ENCODE measurements at regions not wholly inside any gene's neighbourhood (a gene's known extent, or its start where the extent isn't known, plus 50 kb on each side); places are given as distances from the start of the nearest gene placed in this dataset.
A peak's percentile ranks its signal among the peaks of the same experiment; 100 is the strongest.

DNA sequence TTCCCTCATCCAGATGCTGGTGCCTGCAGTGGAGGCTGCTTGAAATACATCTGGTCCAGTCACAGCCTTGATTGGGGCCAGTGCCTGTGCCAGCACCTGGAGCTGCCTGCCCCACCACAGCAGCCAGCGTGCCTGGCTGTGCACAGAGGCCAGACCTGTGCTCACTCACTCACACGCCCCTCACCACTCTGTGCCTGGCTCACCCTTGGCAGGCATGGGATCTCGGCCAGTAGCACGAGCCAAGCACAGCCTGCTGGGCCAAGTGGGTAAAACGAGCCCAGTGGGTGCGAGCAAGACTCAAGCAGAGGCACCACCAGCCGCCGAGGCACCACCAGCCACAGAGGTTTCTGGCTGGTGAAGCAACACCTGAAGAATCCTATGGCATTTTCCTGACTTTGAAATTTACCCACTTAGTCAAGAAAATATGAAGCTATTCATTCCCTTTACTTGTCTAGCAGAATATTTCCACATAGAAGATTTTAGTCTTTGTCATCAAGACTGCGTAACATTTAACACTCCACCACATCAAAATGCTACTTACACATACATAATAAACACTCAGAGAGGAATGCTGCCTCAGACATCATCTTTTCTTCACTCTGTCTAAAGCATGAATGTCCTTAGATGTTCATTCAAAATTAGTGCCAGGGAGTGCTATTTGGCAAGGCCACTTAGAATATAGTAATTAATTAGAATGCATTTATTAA is 424.3 kb upstream of the FAT3 start:
- DNase-seq = no peak

DNA sequence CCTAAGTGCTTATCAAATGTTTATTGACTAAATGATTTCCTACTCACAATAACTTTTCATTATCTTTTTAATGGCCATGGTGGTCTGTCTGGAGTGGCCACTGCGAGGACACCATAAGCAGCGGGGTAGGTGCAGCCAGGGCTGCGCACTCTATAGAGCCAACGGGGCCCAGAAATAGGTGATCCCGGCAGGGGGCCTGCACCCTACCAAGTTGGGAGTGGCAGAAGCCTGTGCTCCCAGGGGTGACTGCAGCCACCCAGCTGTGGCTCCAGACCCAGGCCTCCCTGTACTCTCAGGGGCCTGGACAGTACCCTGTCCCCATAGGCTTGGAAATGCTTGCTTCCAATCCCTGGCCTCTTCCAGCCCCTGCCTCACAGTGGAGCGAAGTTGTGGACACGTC is 426.4 kb upstream of the FAT3 start:
- no peak for DNase-seq

DNA sequence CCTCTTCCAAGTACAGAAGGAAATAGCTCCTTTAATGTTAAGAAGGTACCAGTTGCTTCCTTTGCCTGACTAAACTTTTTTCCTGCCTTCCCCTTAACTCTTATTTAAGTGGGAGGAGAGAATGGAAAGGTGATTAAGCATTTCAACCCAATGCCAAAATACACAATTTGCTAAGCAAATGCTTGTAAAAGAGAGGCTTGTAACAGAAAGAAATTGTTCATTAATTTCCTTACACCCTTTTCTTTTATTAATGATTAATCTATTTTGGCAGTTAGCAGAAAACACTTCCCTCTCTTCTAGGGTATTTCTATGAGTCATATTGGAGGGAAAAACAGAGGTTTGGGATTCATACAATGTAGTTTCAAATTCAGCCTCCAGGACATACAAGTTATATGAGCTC is 427.6 kb upstream of the FAT3 start:
- no peak for DNase-seq

DNA sequence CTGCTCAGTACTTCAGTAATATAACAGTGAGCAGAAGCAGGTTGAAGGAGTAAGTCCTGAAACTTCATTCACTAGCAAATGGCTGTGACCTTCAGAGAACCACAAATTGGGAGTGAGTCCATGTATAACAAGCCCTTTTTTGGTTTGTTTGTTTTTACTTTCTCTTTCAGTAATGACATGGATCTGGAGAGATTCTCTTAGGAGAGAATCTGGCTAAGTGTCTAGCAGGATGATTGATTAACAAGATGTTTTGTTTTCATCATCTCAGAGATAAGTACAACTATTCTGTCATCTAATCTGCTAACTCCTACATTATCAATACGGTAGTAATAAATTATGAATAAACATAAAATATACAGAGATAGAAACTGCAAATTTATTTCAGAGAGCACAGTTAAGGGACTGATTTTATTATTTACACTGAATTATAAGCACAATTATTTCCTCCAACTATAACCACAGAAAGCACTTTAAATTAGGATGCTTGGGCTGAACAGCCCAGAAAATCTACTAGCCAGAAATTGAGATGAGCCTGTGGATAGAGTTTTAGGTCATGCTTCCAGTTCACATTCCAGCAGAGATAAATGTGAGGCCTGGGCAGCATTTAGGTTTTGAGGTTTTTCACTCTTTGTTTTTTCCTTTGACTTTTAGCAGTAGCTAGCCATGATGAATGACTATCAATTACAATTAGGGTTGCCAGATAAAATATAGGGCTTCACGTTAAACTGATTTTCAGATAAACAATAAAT is 429.3 kb upstream of the FAT3 start:
- DNase-seq = no peak

DNA sequence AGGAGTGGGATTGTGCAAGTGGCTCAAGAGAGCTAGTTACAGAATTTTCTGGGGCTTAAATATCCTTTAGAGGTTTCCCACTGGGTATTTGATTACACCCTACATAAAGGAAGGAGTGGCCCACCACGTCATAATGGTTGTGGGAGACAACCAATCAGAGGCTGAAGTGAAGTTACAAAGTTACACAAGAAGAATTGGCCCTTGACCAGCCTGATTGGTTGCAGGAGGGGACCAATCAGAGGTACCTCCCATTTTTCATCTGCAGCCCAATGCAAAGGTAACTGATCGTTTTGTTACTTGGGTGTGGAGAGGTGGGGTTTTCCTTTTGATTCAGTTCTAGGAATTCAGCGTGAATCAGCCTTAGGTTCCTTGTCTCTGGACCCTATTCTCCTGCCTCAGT is 430.5 kb upstream of the FAT3 start:
- no peak for DNase-seq

DNA sequence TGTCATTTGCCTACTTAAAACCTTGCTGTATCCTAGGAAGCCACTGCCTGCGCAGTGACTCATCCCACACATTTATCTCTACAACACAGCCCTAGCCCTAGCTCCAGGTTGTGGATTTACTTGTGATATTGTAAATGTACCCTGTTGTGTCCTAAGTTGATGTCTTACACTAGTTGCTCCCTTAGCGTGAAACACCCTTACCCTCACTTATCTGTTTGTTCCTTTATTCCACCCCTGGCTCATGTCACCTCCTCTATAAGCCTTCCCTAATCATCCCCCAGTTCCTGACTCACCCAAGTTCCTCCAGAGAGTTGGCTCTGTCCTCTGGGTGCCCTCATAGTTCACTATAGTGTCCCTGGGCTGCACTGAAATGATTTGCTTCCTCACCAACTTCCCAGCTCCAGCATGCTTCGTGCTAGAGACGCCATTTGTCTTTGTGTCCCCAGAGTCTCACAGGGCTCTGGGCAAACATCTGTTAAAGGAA is 431.8 kb upstream of the FAT3 start:
- no peak for DNase-seq

DNA sequence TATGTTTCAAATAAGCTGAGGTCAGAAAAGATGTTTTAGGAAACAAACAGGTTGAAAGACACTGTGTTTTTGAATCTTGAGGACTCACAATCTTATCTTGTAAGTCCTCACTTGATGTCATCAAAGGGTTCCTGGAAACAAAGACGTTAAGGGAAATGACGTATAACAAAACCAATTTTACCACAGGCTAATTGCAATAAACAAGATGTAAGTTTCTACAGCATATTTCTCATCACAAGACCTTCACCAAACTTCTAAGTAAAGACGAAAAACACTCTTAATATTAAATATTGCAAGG is 433.5 kb upstream of the FAT3 start:
- no peak for DNase-seq

DNA sequence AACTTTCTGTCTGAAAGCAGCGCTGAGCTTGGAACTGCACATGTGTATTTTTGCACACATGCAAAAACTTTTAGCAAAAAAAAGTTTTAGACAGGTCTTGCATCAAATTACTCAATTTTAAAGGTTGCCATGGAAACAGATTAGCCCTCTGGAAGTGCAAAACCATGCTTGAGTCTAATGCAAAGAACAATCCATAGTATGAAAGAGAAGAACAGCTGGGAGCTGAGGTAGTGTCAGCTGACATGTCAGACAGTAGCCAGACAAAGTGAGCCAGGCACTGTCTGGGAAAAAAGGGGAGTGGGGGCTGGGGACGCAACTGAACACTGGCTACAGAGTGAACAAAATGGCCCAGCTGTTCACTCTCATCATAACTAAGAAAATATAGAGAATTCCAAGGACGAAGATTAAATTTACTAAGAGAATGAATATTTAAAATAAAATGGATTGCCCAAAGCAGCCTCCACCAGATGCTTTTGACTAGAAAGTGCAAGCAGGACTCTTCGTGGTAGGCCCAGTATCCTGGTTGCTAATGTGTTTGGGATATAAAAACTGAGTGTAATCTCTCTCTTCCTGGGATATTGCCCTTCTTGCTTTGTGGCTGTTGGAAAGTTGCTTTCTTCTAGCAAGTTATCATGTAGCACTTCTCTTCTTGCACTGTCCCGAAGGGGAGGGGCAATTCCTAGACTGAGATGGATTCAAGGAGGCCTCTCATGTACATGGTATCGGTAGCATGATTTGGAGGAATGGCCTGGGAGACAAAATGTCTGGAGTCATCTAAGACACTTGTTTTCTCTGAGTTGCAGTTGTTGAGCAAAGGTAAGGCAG is 434.1 kb upstream of the FAT3 start:
- DNase-seq = no peak

DNA sequence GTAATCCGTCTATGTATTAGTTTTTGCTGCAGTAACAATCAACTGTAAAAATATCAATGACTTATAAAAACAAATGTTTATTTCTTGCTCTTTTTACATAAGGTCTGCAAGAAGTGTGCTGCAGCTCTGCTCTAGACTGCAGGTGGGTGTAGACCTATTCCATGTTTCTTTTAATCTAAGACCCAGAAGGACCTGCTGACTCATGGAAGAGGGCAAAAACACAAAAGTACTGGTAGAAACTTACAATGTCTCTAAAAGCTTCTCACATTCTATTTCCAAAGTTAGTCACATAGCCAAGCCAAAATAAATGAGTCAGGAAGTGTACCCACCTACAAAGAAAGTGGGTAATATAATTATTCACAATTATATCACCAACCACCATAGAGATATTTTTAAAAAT is 435.9 kb upstream of the FAT3 start:
- no peak for DNase-seq

DNA sequence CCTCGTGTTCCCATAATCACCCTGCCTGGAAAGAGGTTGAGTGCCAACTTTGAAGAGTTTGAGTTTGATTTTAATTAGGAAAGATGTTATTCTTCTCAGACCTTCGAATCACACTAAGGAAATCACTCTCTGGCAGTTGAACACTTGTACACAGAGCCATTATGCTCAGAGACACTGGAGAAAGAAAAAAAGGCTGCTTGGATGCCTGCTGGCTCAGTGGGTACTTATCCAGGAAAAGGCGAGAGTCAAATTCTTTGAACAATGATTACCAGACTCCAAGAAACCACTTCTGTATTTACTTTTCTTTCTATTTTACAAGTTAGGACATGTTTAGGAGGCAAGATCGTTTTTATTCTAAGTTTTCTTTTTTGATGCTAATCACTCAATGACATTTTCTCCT is 438.5 kb upstream of the FAT3 start:
- no peak for DNase-seq

DNA sequence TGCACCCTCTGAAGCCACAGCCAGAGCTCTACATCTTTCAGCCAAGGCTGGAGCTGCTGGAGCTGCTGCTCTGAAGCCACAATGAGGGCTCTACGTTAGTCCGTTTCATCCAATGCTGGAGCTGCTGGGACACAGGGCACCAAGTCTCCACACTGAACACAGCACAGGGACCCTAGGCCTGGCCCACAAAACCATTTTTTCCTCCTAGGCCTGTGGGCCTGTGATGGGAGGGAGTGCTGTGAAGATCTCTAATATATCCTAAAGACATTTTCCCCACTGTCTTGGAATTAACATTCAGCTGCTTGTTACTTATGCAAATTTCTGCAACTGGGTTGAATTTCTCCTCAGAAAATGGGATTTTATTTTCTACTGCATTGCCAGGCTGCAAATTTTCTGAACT is 441.4 kb upstream of the FAT3 start:
- DNase-seq = no peak

DNA sequence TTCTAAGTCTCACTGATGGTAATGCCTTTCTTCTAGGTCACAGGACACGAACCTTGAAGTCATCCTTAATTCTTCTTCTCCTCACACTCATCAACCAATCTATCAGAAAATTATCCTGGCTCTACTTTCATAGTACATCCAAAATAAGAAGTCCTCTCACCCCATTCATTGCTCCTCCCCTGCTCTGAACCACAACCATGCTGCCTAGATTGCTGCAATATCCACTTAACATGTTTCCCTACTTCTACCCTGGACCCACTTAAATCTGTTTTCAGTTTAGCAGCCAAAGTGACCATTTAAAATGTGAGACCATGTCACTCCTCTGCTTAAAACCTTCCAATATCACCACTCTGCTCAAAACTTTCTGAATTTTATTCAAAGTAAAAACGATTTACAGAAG is 445.9 kb upstream of the FAT3 start:
- no peak for DNase-seq

DNA sequence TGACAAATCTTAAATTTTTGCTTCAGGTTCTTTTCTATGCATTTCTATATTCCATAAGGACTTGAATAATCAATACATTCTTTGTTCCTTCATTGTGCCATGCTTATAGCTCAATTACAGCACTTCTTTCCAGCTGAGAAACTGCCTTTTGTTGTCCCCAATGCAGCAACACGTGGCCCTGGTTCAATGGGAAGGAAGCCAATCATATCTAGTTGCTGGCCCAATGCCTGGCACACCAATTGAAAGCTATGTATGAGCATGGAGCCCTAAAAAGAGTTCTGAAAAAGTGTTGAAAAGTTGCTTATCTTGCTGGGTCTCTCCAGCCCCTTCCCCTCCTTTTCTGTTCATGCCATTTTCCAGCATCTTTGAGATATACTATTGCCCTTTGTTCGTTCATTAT is 448.0 kb upstream of the FAT3 start:
- no peak for DNase-seq

DNA sequence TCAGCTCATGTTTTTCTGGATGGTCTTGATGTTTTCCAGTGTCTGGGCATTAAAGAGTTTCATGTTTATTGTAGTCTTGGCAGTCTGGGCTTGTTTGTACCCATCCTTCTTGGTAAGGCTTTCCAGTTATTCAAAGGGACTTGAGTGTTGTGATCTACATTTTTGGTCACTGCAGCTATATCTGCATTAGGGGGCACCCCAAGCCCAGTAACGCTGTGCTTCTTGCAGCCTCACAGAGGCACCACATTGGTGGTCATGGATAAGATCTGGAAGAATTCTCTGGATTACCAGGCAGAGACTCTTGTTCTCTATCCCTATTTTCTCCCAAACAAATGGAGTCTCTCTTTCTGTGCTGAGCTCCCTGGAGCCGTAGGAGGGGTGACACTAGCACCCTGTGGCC is 451.5 kb upstream of the FAT3 start:
- DNase-seq = peak; percentile 8

DNA sequence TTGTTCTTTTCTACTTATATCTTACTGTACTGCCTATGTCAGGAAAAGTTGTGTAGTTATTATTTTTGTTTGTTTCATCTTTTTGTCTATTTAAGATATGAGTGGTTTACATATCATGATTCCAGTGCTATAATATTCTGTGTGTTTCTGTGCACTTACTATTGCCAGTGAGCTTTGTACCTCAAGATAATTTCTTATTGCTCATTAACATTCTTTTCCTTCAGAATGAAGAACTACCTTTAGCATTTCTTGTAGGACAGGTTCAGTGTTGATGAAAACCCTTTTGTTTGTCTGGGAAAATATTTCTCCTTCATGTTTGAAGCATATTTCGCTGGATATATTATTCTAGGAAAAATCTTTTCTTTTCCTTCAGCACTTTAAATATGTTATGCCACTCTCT is 452.7 kb upstream of the FAT3 start:
- DNase-seq = no peak

DNA sequence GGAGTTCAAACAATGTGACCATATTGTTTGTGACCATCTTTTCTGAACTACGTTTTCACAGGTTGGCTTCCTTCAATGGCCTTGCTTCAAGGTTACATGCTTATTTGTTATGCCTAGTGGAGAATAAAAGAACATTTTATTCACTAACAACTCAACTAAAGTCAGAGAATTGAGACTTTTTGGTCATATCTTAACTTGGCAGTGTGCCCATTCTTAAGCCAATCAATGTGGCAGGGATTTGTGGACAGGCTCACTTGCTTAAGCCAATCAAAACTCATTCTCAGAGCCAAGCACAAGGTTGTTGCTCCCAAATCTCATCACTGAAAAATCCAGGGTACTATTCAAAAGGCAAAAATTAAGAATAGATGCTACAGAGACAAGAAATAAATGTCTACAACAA is 455.8 kb upstream of the FAT3 start:
- DNase-seq = no peak

DNA sequence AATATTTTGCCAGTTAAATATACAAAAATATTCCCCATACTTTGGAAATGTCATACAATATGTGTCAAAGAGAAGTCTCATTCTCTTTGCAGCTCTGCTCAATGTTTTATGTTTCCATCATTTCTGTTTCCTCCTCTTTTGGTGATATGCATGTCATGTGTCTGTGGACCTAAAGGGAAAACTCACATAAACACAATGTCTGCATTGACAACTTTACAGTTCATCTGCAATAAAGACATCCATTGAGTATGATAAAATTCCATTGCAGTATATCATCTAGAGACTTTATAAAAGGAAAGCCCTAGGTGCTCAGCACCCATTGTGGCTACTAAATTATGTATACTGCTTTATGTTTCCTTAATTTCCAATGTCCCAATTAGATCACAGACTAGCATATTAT is 461.3 kb upstream of the FAT3 start:
- DNase-seq = no peak

DNA sequence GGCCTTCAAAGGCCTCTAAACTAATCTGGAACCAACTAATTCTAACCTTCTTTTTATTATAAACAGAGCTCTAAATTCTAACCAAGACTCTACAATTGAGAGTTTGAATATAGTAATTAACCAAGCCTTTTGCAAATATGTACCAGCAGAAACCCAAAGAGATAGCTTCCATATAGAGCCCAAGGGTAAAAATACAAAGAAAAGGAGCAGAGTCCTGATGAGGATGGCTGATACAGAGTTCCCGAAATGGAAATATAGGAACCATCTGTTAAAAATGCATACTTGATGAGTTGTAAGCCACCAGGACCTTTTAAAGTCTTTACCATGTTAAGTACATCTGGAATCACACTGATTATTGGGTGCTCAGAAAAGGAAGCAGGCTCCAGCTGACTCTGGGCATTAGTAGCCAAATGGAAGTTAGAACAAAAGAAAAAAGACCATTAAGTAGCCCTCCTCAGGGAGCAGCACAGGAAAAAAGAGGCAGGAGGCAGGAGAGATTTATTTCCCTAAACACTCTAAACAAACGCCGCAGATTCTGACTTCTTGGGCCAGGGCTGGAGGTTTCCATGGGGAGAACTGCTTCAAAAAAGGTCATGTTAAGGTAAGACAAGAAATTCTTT is 463.1 kb upstream of the FAT3 start:
- no peak for DNase-seq

DNA sequence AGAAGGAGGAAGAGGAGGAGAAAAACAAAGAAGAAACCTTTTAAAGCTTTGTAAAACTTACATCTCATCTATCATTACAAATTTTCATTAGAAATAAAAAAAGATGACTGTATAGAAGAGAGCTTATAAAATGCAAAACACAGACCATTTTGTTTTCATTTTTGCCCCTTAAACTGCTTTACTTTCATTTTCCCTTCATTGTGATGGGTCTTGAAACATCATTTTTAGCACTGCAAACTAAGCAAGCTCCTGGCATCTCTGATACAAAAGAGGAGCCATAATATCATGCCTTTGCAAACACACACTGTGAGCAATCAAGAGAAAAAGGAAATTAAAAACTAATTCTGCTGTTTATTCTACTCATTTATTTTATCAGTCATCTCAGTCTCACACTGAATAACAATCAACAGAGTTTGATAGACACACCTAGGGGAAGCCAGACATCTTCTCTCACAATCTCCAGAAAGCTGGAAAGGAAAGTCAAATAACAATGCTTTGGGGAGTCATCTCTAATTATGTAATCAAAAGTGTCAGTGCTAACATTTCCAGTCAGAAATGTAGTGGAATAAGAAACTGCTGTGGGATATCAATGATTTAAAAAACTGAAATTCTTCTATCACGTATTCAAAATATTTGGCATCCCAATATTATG is 467.7 kb upstream of the FAT3 start:
- no peak for DNase-seq

DNA sequence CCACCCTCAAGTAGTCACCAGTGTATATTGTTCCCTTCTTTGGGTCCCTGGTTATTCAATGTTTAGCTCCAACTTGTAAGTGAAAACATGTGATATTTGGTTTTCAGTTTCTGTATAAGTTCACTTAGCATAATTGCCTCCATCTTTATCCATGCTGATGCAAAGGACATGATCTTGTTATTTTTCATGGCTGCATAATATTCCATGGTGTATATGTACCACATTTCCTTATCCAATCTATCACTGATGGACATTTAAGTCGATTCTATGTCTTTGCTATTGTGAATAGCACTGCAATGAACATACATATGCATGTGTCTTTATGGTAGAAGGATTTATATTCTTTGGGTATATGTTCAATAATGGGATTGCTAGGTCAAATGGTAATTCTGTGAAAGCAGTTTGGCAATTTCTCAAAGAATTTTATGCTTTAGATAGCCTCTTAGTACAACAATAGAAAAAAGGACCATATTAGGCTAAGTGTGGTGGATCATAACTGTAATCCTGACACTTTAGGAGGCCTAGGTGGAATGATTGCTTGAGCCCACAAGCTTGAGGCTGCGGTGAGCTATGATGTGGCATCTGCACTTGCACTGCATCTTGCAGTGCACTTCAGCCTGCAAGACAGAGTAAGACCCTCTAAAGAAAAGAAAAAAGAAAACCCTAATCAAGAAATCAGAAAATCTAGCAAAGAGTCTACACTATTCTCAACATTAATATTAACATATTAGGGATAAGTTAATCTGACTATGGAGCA is 468.5 kb upstream of the FAT3 start:
- no peak for DNase-seq

DNA sequence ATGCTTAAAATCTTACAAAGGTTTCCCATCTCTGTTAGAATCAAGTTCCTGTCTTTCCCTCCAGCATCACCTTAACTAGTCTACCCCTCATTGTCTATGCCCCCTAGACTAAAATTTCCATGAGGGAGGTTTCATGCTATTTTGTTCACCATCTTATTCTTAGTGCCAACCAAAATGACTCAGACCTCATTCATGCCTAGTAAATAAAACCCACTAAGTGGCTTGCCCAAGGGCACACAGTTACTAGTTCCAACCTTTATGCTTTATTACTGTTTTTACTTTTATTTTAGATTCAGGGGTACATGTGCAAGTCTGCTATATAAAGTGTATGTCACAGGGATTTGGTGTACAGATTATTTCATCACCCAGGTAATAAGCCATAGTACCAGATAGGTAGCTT is 469.1 kb upstream of the FAT3 start:
- no peak for DNase-seq

DNA sequence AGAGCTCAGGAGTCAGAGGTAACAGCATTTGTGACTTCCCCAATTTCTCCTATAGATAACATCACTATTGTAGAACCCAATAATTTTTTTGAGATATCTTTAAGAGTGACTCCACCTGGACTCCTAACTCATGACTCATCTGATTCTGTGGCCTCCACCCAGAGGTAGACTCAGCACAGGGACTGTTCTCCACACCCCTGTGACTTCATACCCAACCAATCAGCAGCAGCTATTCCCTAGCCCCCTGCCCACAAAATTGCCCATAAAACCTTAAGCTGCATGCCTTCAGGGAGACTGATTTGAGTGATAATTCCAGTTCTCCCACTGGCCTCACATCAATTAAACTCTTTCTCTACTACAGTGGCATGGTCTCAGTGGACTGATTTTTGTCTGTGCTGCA is 475.4 kb upstream of the FAT3 start:
- DNase-seq = no peak

All from EL (cell line).